22Rv1 (cell line): ENCODE measurements at regions not wholly inside any gene's neighbourhood (a gene's known extent, or its start where the extent isn't known, plus 50 kb on each side); places are given as distances from the start of the nearest gene placed in this dataset.

Source experiments
- CTCF ChIP-seq: fragments of 450-650 bp; IDR thresholded peaks from 2 replicates; pipeline ENCODE4 v1.5.1; 2017; ENCODE audit warnings: mild to moderate bottlenecking
- ZFX ChIP-seq: fragments of 450-650 bp; IDR thresholded peaks from 2 replicates; pipeline ENCODE4 v1.6.1; 2017; ENCODE audit warnings: antibody characterized with exemption, borderline replicate concordance

DNA sequence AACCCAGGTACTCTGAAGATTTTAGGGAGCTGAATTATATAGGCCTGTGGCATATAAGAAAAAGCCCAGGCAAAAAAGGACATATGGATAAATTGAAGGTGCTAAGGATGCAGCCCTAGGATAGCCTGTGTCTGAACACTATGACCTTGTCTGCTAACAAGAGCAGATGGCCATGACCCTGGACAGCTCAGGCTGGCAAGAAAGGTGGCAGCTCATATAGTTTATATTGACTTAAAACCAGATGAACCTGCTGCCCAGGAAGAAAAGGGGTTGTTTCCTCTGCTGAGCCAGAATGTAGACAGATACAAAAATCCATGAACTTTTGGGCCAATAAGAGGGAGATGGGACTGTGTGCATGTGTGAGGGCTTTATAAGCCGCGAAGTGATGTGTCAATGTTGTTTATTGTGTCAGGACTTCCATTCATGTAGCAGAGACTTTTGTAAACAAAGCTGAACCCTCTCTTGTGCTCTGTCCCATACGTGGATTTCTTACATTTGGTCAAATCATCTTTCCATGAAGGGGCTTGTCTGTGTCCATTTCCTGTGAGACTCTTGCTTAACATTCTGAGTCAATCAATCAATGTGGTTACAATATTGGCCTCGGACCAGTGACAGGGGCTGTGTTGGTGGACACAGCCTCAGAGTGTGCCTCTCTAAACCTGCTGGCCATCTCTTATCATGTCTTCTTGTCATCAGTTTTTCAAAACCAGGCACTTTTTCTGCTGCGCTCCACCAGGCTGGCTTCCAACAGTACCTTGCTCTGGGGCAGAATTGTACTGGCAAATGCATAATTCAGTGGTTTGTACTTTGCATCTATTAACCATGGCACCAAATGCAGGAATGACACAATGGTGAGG is 321.2 kb downstream of the WDR72 start:
- TF ChIP-seq CTCF (no peak), ZFX (no peak)
